ENCODE measurements at regions not wholly inside any gene's neighbourhood (a gene's known extent, or its start where the extent isn't known, plus 50 kb on each side); places are given as distances from the start of the nearest gene placed in this dataset.

- no peak overlapping the region for H3K4me3 Mint-ChIP-seq
- H3K27ac Mint-ChIP-seq = no peak overlapping the region
- no peak for DNase-seq
- no peaks in the 10 kb centered on the region for H3K4me1 Mint-ChIP-seq
- H3K9me3 Mint-ChIP-seq = no peaks in the 10 kb centered on the region
- H3K36me3 Mint-ChIP-seq = no peaks in the 10 kb centered on the region
- no peaks in the 10 kb centered on the region for H3K27me3 Mint-ChIP-seq
These were observed 302.1 kb upstream of the B3GAT1 start for GRCh38 chr11:134714021-134714656.

DNA sequence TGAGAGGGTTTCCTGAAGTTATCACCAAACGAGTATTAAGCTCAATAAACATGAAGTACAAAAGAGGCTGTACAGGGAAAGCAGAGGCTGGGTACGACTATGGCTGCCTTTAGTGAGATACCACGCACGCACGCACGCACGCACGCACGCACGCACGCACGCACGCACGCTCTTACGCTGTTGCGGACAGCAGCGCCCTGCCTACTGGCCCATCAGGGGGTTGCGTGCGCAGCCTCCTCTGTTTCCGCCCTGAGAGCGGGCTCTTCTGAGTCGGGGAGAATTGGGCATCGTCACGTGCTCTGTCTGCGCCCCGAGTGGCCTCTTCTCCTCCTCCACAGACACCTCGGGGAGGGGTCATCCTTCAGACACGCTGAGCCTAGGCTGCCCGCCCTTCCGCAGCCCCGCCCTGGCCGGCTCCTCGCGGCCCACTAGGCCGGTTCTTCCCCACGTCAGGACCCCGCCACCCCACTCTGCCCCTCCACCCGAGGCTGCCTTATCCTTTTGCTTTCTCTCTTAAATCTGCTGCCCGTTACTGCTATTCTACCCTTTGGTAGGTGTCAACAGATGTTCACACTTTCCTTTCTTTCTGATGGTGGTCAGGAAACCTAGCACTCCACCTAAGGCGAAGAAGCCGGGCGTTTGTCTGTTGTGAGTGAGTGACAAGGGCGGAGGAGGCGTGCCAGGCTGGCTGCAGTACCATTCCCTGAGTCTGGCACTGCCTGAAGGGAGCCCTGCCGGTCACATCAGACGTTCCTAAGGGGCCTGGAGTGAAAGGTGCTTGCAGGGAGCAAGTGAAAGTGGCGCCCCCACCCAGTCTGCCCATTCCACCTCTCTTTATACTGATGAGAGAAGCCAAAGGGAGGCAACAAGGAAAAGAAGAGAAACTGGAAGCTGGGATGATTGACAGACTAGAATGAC lies 300.4 kb upstream of the B3GAT1 start:
- Mint-ChIP-seq H3K36me3 (no peaks in the 10 kb centered on the region), H3K4me1 (no peaks in the 10 kb centered on the region), H3K9me3 (no peaks in the 10 kb centered on the region), H3K27ac (no peak overlapping the region), H3K4me3 (no peak overlapping the region), H3K27me3 (no peaks in the 10 kb centered on the region)
- DNase-seq = no peak

DNA sequence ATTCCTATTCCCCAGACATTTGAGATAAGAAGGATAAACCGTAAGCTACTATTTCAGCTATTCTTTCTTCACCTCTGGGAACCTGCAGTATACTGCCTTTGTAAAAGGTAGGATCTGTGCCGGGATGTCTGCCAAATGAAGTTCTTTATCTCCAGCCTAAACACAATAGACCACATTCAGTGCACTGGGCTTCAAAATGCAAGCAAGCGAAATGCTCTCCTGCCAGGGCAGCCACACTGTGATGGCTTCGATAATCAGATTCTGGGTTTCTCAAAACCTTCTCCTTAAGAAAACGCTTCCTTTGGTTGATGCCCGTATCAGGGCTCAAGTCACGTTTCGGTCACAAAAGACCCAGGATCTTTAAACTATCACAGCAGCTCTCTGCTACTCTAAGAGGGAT lies 299.5 kb upstream of the B3GAT1 start:
- Mint-ChIP-seq H3K4me1 (no peaks in the 10 kb centered on the region), H3K9me3 (no peaks in the 10 kb centered on the region), H3K27ac (no peak overlapping the region), H3K36me3 (no peaks in the 10 kb centered on the region), H3K27me3 (no peaks in the 10 kb centered on the region), H3K4me3 (no peak overlapping the region)
- no peak for DNase-seq

DNA sequence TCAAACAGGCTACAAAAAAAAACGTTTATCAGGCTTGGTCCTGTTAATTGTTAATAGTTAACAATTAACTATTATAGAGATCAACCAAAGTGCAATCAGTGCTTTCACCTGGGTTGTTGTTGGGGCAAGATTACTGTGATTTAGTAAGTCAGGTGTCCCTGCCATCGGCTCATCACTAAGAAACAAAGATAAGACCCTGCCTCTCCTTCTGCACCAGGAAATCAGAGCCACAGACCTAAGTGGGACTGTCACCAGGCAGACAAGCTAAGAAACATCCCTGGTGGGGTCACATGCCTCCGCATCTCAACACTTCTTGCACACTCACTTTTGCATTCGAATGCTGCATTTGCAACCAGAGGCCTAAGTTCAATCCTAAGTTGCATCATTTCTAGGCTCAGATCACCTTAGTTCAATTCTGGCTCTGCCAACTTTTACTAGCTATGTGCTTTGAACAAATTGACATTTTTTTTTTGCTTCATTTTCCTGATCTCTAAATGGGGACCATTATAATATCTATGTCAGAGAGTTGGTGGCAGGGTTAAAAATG lies 298.9 kb upstream of the B3GAT1 start:
- no peak for DNase-seq
- no peak overlapping the region for H3K27ac Mint-ChIP-seq
- no peaks in the 10 kb centered on the region for H3K27me3 Mint-ChIP-seq
- H3K36me3 Mint-ChIP-seq = no peaks in the 10 kb centered on the region
- no peaks in the 10 kb centered on the region for H3K4me1 Mint-ChIP-seq
- no peaks in the 10 kb centered on the region for H3K9me3 Mint-ChIP-seq
- no peak overlapping the region for H3K4me3 Mint-ChIP-seq

DNA sequence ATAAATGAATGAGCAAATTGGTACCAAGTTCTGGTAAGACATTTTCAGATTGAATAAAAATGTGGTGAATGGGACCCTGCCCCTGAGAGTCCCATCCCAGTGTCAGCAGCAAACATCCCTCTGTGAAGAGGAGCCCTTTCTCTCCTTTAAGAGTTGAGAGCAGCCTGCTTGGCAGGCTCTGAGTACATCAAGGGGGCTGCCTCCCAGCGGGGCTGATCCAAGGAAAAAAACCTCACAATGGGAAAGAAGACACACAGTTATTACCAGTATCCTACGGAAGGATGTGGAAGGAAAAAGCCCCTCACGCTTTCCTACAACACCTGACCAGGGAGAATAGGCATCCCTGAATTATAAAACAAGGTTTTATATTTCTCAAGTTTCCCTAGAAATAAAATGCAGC lies 293.8 kb upstream of the B3GAT1 start:
- Mint-ChIP-seq H3K4me1 (no peaks in the 10 kb centered on the region), H3K27ac (no peak overlapping the region), H3K27me3 (peaks cover 6% of the 10 kb centered on the region), H3K9me3 (no peaks in the 10 kb centered on the region), H3K36me3 (no peaks in the 10 kb centered on the region), H3K4me3 (no peak overlapping the region)
- no peak for DNase-seq

DNA sequence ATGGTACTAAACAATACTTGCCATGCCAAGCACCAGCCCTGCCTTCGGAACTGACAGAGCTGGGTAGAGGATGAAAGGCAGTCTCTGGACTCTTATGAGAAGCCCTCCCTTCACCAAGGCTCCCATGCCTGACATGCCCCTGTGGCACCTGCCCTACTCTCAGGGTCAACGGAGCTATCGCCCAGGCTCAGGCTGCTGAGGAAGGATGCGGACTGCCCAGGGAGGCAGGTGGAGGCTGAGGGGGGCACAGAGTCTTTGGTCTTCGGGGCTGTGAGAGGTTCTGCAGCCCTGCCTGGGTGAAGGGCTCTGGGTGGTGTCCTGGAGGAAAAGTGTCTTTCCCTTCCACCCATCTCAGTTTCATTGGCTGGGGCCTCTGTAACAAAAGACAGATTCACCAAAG lies 290.8 kb upstream of the B3GAT1 start:
- Mint-ChIP-seq H3K4me1 (no peaks in the 10 kb centered on the region), H3K4me3 (no peak overlapping the region), H3K36me3 (no peaks in the 10 kb centered on the region), H3K27ac (no peak overlapping the region), H3K9me3 (no peaks in the 10 kb centered on the region), H3K27me3 (peaks cover 6% of the 10 kb centered on the region)
- no peak for DNase-seq

GRCh38 chr11:134701564-134702165 lies 289.6 kb upstream of the B3GAT1 start:
- Mint-ChIP-seq H3K9me3 (no peaks in the 10 kb centered on the region), H3K36me3 (no peaks in the 10 kb centered on the region), H3K27ac (no peak overlapping the region), H3K4me3 (no peak overlapping the region), H3K27me3 (peaks cover 6% of the 10 kb centered on the region), H3K4me1 (no peaks in the 10 kb centered on the region)
- no peak for DNase-seq

DNA sequence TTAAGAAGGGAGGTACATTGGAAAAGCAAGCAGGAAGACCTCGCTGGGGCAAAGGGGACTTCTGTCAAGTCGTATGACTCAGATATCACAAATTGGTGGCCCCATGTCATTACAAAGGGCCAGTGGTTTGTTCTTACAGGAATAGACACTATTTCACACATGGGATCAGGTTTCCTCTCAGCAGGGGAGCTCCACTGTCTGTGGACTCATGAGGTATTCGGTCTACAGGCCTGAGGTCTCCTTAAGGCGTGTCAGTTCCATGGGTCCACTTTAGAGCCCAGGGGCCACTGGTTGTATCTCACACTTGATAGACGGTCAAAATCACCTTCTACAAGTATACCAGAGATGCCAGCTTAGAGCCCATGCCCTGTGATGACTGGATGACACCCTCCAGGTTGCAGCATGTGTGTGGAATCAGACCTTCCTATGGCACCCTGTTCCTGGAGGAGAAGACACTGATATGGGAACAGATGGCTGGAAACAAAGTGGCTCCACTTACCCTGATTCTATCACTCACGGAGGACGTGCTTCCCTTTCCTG lies 288.1 kb upstream of the B3GAT1 start:
- Mint-ChIP-seq H3K4me1 (no peaks in the 10 kb centered on the region), H3K27ac (no peak overlapping the region), H3K36me3 (no peaks in the 10 kb centered on the region), H3K27me3 (peaks cover 6% of the 10 kb centered on the region), H3K4me3 (no peak overlapping the region), H3K9me3 (no peaks in the 10 kb centered on the region)
- DNase-seq = no peak

DNA sequence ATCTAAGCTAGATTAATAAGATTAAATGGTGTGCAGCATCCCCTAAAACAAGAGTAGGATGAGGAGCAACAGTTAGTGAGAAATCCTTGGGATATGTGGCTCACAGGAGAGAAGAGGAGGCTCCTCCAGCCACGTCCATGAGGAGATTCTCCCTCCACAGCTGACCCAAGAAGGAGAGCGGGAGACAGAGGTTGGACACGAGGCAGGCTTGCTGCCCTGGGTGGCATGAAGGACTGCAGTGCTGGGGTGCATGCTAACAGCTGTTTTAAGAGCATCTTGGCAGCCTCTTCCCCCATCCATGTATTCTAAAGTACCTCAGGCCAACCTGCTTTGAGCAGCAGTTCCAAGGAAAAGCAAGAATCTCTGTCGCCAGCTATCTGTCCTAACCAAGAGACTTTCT lies 284.4 kb upstream of the B3GAT1 start:
- no peak for DNase-seq
- Mint-ChIP-seq H3K9me3 (no peaks in the 10 kb centered on the region), H3K27ac (no peak overlapping the region), H3K36me3 (no peaks in the 10 kb centered on the region), H3K4me3 (no peak overlapping the region), H3K27me3 (peaks cover 12% of the 10 kb centered on the region), H3K4me1 (no peaks in the 10 kb centered on the region)

DNA sequence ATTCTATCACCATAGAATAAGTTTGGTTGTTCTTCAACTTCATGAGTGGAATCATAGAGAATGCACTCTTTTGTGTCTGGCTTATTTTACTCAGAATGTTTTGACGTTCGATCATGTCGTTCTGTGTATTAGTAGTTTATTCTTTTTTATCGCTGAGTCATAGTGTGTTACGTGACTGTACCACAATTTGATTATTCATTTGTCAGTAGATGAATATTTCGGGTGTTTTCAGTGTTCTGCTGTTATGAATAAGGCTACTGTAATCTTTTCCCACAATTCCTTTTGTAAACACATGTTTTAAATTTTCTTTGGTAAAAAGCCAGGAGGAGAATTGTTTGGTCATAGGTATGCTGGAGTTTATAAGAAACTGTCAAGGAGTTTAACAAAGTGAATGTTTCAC lies 279.9 kb upstream of the B3GAT1 start:
- Mint-ChIP-seq H3K27me3 (peaks cover 29% of the 10 kb centered on the region), H3K4me3 (no peak overlapping the region), H3K27ac (no peak overlapping the region), H3K4me1 (no peaks in the 10 kb centered on the region), H3K9me3 (no peaks in the 10 kb centered on the region), H3K36me3 (no peaks in the 10 kb centered on the region)
- DNase-seq = no peak

- no peaks in the 10 kb centered on the region for H3K4me1 Mint-ChIP-seq
- no peak for DNase-seq
- H3K27ac Mint-ChIP-seq = no peak overlapping the region
- H3K36me3 Mint-ChIP-seq = no peaks in the 10 kb centered on the region
- H3K4me3 Mint-ChIP-seq = no peak overlapping the region
- peaks cover 29% of the 10 kb centered on the region for H3K27me3 Mint-ChIP-seq
- H3K9me3 Mint-ChIP-seq = no peaks in the 10 kb centered on the region
These were observed 279.3 kb upstream of the B3GAT1 start for GRCh38 chr11:134691295-134691873.

- Mint-ChIP-seq H3K9me3 (no peaks in the 10 kb centered on the region), H3K4me3 (no peak overlapping the region), H3K36me3 (no peaks in the 10 kb centered on the region), H3K27ac (no peak overlapping the region), H3K4me1 (no peaks in the 10 kb centered on the region), H3K27me3 (peaks cover 29% of the 10 kb centered on the region)
- no peak for DNase-seq
These were observed 277.8 kb upstream of the B3GAT1 start for GRCh38 chr11:134689886-134690285.

- H3K4me1 Mint-ChIP-seq = no peaks in the 10 kb centered on the region
- H3K27ac Mint-ChIP-seq = no peak overlapping the region
- DNase-seq = no peak
- no peak overlapping the region for H3K4me3 Mint-ChIP-seq
- H3K27me3 Mint-ChIP-seq = peaks cover 28% of the 10 kb centered on the region
- H3K9me3 Mint-ChIP-seq = no peaks in the 10 kb centered on the region
- H3K36me3 Mint-ChIP-seq = no peaks in the 10 kb centered on the region
These were observed 275.5 kb upstream of the B3GAT1 start for GRCh38 chr11:134687548-134687947.

DNA sequence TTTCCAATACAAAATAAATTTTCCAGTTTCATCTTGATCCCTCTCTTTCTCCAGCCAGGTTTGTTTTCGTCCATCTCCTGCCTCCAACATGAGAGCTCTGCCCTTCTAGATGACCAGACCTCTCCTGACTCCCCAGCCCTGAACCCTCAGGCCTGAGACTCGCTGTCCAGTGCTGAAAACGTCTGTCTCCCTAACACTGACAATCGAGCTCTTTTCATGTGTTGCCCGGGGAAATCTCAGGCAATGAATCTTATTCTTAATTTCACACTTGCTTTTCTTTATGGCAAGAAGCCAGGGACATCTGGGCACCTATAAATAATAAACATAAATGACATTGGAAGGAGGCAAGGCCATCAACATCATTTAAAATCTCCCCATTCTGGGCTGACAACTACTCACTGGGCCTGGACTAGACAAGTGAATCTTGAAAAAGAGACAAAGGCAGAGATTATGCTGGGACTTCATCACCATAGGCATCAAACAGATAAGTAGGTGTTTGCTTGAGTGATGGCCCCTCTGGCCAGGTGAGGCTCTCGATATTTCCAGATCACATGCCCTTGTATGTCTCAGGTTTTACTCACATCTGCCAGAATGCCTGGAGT lies 274.5 kb upstream of the B3GAT1 start:
- Mint-ChIP-seq H3K27ac (no peak overlapping the region), H3K4me1 (no peaks in the 10 kb centered on the region), H3K9me3 (no peaks in the 10 kb centered on the region), H3K36me3 (no peaks in the 10 kb centered on the region), H3K27me3 (peaks cover 22% of the 10 kb centered on the region), H3K4me3 (no peak overlapping the region)
- no peak for DNase-seq
